Activated naive CD4-positive, alpha-beta T cell treated with anti-CD3 and anti-CD28 coated beads, Interleukin-2, amount 10 ng/mL, durations not matched to agents 7 days and 5 days (primary cell): ENCODE measurements at regions not wholly inside any gene's neighbourhood (a gene's known extent, or its start where the extent isn't known, plus 50 kb on each side); places are given as distances from the start of the nearest gene placed in this dataset.

Experiments used
- CTCF ChIA-PET: fragments of 350-600 bp; sonication (Branson Sonifier 250); formaldehyde crosslinking; loops from one replicate; lab custom pipeline; 2021; ENCODE audit warnings: antibody characterized with exemption; lab: Charles Lee
- DNase-seq: peaks from one replicate; pipeline ENCODE4 v3.0.0-alpha.2; 2020
- H3K27ac Mint-ChIP-seq: one replicate; pipeline ENCODE4 v1.8.0; 2021; ENCODE audit warnings: mild to moderate bottlenecking, moderate library complexity, mixed read lengths
- H3K27me3 Mint-ChIP-seq: one replicate; pipeline ENCODE4 v1.8.0; 2021; ENCODE audit warnings: mild to moderate bottlenecking, mixed read lengths
- H3K36me3 Mint-ChIP-seq: one replicate; pipeline ENCODE4 v1.8.0; 2021; ENCODE audit warnings: mixed read lengths
- H3K4me1 Mint-ChIP-seq: one replicate; pipeline ENCODE4 v1.8.0; 2021; ENCODE audit warnings: mixed read lengths
- H3K4me3 Mint-ChIP-seq: one replicate; pipeline ENCODE4 v1.8.0; 2021; ENCODE audit warnings: mild to moderate bottlenecking, moderate library complexity, mixed read lengths
- H3K9me3 Mint-ChIP-seq: one replicate; pipeline ENCODE4 v1.8.0; 2021; ENCODE audit warnings: mixed read lengths

DNA sequence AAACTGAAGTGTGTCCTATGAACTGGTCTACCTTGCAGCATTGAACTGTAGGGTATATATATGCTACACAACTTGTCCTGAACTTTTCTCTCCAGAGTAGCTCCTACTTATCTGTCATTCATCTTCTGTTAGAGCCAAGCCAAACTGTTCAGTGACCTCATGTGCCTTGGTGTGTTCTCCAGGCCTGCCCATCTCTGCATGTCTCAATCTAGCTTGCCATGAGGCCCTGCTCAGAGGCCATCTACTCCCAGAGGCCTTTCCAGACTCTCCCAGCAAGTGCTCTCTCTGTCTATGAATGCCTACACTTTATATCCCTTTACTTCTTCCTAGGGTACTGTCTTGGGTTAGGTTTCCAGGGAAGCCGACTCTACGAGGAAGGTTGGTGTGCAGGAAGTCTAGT is 99.8 kb upstream of the MTPN start:
- no peaks in the 10 kb centered on the region for H3K36me3 Mint-ChIP-seq

DNA sequence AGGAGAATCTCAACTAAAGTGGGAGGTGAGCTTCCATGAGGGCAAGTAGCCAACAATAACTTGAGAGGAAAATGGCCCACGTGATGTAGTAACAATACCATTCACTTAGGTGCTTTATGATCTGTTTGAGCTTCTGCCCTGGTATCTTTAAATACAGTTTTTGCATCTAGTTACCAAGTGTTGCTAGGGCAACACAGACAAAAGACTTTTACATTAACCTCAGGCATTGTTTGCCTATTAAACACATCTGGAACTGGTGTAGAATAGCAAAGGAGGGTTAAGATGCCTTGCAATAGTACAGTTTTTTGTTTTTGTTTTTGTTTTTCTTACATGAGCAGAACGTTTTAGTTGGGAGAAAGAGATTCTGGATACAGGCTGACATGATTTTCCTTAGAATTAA is 97.7 kb upstream of the MTPN start:
- no peaks in the 10 kb centered on the region for H3K9me3 Mint-ChIP-seq
- CTCF ChIA-PET = interaction anchor here (1.1 kb wide), 1 partner anchor 41 kb away, joined by 3 read pairs; no protein-coding TSS in a partner anchor

More for the DNA sequence above, 99.8 kb upstream of the MTPN start:
- Mint-ChIP-seq H3K27ac (no peak overlapping the region), H3K4me3 (no peak overlapping the region), H3K4me1 (no peaks in the 10 kb centered on the region), H3K27me3 (no peaks in the 10 kb centered on the region), H3K9me3 (no peaks in the 10 kb centered on the region)
- DNase-seq = no peak
- CTCF ChIA-PET = no interaction called here

GRCh38 chr7:136072447-136072846 is 95.3 kb upstream of the MTPN start:
- Mint-ChIP-seq H3K4me1 (no peaks in the 10 kb centered on the region), H3K36me3 (no peaks in the 10 kb centered on the region), H3K27ac (no peak overlapping the region), H3K27me3 (no peaks in the 10 kb centered on the region), H3K9me3 (no peaks in the 10 kb centered on the region), H3K4me3 (no peak overlapping the region)
- no peak for DNase-seq
- CTCF ChIA-PET = no interaction called here

More for the DNA sequence above, 97.7 kb upstream of the MTPN start:
- Mint-ChIP-seq H3K4me1 (no peaks in the 10 kb centered on the region), H3K27ac (no peak overlapping the region), H3K4me3 (no peak overlapping the region), H3K27me3 (no peaks in the 10 kb centered on the region), H3K36me3 (no peaks in the 10 kb centered on the region)
- DNase-seq = no peak

GRCh38 chr7:136070736-136071505 is 93.8 kb upstream of the MTPN start:
- no peaks in the 10 kb centered on the region for H3K36me3 Mint-ChIP-seq
- H3K4me1 Mint-ChIP-seq = no peaks in the 10 kb centered on the region
- no peak for DNase-seq
- no peaks in the 10 kb centered on the region for H3K27me3 Mint-ChIP-seq
- no peak overlapping the region for H3K27ac Mint-ChIP-seq
- H3K4me3 Mint-ChIP-seq = no peak overlapping the region
- peaks cover 1% of the 10 kb centered on the region for H3K9me3 Mint-ChIP-seq
- CTCF ChIA-PET = no interaction called here

DNA sequence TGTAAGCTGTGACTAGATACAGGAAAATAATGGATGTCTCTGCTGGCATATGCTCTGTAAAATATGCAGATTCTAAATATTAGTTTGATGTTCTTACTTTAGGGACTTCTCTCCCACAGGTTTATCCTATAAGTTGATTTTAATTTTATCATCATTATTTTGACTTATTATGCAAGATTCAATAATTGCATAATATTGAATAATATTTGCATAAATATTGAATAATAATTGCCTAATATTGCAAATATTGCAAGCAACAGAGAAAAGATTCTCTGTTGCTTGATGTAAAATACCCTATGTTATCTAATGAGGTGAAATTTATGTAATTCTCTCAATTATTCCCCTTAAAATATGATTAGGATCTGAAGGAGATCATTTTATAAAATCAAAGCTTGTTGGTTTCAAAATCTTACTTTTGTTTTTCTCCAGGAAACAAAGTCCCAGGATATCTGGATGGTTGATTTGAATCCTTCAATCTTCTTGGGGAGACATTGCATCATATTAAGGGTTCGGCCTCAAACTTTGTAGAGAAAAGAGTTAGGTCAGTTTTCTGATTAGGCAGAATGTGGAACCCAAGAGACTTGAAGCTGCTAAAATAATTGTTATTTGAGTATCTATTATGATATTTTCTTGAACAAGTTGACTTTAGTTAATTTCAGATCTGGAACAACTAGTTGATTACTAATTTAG is 92.8 kb upstream of the MTPN start:
- no peak overlapping the region for H3K27ac Mint-ChIP-seq
- peaks cover 1% of the 10 kb centered on the region for H3K9me3 Mint-ChIP-seq
- no peak overlapping the region for H3K4me3 Mint-ChIP-seq
- CTCF ChIA-PET = no interaction called here
- H3K36me3 Mint-ChIP-seq = no peaks in the 10 kb centered on the region
- no peaks in the 10 kb centered on the region for H3K4me1 Mint-ChIP-seq
- H3K27me3 Mint-ChIP-seq = no peaks in the 10 kb centered on the region
- DNase-seq = no peak

GRCh38 chr7:136067277-136067676 is 90.1 kb upstream of the MTPN start:
- no peaks in the 10 kb centered on the region for H3K4me1 Mint-ChIP-seq
- peaks cover 1% of the 10 kb centered on the region for H3K9me3 Mint-ChIP-seq
- no peaks in the 10 kb centered on the region for H3K27me3 Mint-ChIP-seq
- no peak overlapping the region for H3K4me3 Mint-ChIP-seq
- H3K27ac Mint-ChIP-seq = no peak overlapping the region
- CTCF ChIA-PET = no interaction called here
- DNase-seq = no peak
- no peaks in the 10 kb centered on the region for H3K36me3 Mint-ChIP-seq

GRCh38 chr7:136066304-136067143 is 89.4 kb upstream of the MTPN start:
- Mint-ChIP-seq H3K4me3 (no peak overlapping the region), H3K9me3 (peaks cover 1% of the 10 kb centered on the region), H3K4me1 (no peaks in the 10 kb centered on the region), H3K27ac (no peak overlapping the region), H3K27me3 (no peaks in the 10 kb centered on the region), H3K36me3 (no peaks in the 10 kb centered on the region)
- DNase-seq = no peak
- CTCF ChIA-PET = no interaction called here

DNA sequence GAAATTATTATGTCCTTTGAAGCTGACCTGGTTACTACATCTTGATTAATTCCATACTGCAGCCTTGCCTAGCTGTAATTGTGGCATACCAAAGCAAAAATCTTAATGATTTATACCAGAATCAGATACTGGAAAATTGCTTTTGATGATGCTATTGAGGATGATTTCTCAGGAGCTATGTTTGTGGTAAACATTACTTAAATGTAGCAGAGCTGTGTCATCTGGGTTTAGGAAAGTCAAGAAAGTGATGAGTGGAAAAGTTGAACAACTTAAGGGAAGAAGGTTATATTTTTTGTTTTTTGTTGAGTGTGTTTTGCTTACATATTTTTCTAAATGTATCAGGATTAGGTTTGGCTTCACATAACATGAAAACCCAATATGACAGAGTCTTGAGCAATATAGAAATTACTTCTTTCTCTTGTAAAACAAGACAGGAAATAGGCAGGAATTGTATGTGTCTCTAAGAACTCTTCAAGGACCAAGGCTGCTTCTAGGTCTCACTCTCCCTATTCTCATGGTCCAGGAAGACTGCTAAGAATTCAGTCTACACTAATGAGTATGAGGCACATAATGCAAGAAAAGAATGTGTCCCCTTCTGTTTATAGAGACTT is 87.6 kb upstream of the MTPN start:
- Mint-ChIP-seq H3K4me3 (no peak overlapping the region), H3K9me3 (peaks cover 1% of the 10 kb centered on the region), H3K36me3 (no peaks in the 10 kb centered on the region), H3K27me3 (no peaks in the 10 kb centered on the region), H3K27ac (no peak overlapping the region), H3K4me1 (no peaks in the 10 kb centered on the region)
- CTCF ChIA-PET = no interaction called here
- DNase-seq = no peak

DNA sequence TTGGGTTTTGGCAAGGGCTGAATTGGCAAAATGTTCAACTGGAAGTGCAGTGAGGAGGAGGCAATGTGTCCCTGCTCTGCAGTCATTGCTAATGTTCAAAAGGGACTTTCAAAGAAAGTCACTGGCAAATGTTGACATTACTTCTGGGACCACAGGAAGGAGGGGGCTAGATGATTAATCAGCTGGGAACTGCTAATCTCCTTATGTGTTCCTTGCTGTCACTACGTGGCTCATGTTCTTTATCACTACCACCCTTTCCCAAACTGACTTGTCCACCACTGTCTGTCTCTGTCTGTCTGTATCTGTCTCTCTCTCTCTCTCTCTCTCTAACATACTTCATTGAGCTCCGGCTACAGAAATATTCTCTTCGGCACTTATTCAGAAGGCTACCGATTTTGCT is 86.9 kb upstream of the MTPN start:
- CTCF ChIA-PET = no interaction called here
- H3K27me3 Mint-ChIP-seq = no peaks in the 10 kb centered on the region
- no peaks in the 10 kb centered on the region for H3K36me3 Mint-ChIP-seq
- H3K9me3 Mint-ChIP-seq = peaks cover 1% of the 10 kb centered on the region
- no peaks in the 10 kb centered on the region for H3K4me1 Mint-ChIP-seq
- no peak overlapping the region for H3K27ac Mint-ChIP-seq
- DNase-seq = no peak
- H3K4me3 Mint-ChIP-seq = no peak overlapping the region

DNA sequence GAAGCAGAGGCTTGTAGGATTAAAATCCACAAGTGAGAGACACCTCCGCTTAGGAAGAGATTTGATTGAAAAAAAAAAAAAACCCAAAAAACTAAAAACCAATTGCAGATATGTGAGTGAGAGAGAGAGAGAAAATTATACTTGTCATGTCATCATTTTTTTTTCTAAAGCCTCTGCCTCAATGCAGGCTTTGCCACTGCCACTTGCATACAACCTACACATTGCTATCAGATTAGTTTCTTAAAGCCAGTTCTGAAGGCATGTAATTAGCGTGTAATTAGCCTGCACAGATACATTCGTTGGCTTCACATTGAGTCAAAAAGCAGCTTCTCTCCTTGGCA is 86.1 kb upstream of the MTPN start:
- CTCF ChIA-PET = no interaction called here
- H3K36me3 Mint-ChIP-seq = no peaks in the 10 kb centered on the region
- H3K9me3 Mint-ChIP-seq = peaks cover 1% of the 10 kb centered on the region
- no peak for DNase-seq
- no peaks in the 10 kb centered on the region for H3K27me3 Mint-ChIP-seq
- H3K4me3 Mint-ChIP-seq = no peak overlapping the region
- no peak overlapping the region for H3K27ac Mint-ChIP-seq
- no peaks in the 10 kb centered on the region for H3K4me1 Mint-ChIP-seq

DNA sequence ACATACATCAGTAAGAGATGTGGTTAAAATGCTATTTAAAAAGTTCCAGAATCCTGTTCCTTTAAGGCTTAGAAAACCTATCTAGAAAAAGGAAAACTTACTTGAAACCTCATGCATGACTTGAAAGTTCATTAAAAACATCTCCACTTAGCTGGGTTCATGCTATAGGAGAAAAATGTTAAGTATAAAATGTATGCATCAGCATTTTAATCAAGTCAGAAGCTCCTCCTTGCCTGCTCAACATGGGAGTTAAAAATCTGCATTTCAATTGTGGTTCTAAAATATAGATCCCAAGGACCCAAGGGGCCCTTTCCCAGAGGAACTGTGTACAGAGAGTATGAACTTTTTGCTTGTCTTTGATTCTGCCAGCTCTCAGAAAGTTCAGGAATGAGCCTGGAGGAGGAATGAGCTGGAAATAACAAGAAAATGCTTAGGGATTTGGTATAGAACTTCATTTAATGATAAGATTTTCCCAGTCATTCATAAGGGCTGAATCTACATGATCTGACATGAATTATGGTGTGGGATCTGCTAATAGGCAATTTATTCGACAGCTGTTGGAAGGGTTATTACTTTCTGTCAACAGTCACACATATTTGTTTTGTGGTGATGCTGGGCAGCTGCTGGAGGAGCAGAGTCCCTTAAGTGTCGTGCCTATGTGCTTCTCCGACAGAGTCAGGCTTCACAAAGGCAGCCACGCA is 85.6 kb upstream of the MTPN start:
- Mint-ChIP-seq H3K27ac (no peak overlapping the region), H3K4me1 (no peaks in the 10 kb centered on the region), H3K36me3 (no peaks in the 10 kb centered on the region), H3K4me3 (no peak overlapping the region), H3K27me3 (no peaks in the 10 kb centered on the region), H3K9me3 (peaks cover 1% of the 10 kb centered on the region)
- CTCF ChIA-PET = interaction anchor here (0.7 kb wide), 1 partner anchor 1630 kb away, joined by 3 read pairs; no protein-coding TSS in a partner anchor
- no peak for DNase-seq

GRCh38 chr7:136061433-136061832 is 84.3 kb upstream of the MTPN start:
- CTCF ChIA-PET = no interaction called here
- no peaks in the 10 kb centered on the region for H3K27me3 Mint-ChIP-seq
- no peak for DNase-seq
- peaks cover 1% of the 10 kb centered on the region for H3K9me3 Mint-ChIP-seq
- H3K36me3 Mint-ChIP-seq = no peaks in the 10 kb centered on the region
- no peak overlapping the region for H3K27ac Mint-ChIP-seq
- H3K4me1 Mint-ChIP-seq = no peaks in the 10 kb centered on the region
- H3K4me3 Mint-ChIP-seq = no peak overlapping the region

- Mint-ChIP-seq H3K9me3 (no peaks in the 10 kb centered on the region), H3K4me1 (no peaks in the 10 kb centered on the region), H3K27me3 (no peaks in the 10 kb centered on the region), H3K27ac (no peak overlapping the region), H3K4me3 (no peak overlapping the region), H3K36me3 (no peaks in the 10 kb centered on the region)
- DNase-seq = no peak
- CTCF ChIA-PET = no interaction called here
Observed at GRCh38 chr7:136058546-136058945, 81.4 kb upstream of the MTPN start.

DNA sequence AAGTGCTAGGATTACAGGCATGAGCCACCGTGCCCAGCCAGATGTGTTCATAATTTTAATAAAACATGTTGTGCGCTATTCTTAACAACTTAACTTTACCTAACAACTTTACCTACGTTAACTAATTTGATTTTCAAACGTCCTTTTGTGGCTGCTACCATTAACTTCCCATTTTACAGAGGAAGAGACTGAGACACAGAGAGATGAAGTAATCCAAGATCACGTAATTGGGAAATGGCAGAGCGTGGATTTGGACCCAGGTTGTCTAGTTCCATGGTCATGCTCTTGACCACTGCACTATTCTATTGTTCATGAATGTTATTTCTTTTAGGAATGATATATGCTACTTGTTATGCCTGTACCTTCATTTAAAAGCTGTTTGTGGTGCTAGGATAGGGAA is 80.3 kb upstream of the MTPN start:
- CTCF ChIA-PET = no interaction called here
- no peaks in the 10 kb centered on the region for H3K4me1 Mint-ChIP-seq
- H3K27me3 Mint-ChIP-seq = no peaks in the 10 kb centered on the region
- H3K9me3 Mint-ChIP-seq = no peaks in the 10 kb centered on the region
- no peak overlapping the region for H3K27ac Mint-ChIP-seq
- no peak for DNase-seq
- no peak overlapping the region for H3K4me3 Mint-ChIP-seq
- no peaks in the 10 kb centered on the region for H3K36me3 Mint-ChIP-seq
